ENCODE measurements at regions not wholly inside any gene's neighbourhood (a gene's known extent, or its start where the extent isn't known, plus 50 kb on each side); places are given as distances from the start of the nearest gene placed in this dataset.

DNA sequence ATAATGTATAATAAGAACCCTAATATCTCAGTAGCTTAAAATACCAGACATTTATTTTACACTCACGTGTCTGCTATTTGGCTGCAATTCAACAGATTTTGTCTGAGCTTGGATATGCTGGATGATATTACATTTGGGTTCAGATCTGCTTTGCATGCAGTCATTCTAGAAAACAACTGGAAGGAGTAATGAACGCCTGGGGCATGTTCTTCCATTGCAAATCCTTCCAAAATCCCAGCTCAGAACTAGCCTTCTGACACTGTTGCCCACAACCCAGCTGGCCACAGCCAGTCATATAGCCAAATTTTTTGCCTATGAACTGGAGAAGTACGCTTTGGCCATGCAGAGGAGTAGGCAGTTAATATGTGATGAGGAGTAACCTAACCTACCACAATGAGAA is 597.8 kb upstream of the VRK2 start:
- Histone ChIP-seq H3K27me3 (ENCODE audit: low read length) (no peaks in the 10 kb centered on the region), H3K4me2 (ENCODE audit: low read depth, low read length, poor library complexity, severe bottlenecking) (no peak overlapping the region)
- TF ChIP-seq CTCF (IDR thresholded peaks at IDR 0.05; ENCODE audit: insufficient read depth, low read length, poor library complexity, severe bottlenecking) (no peak), EZH2phosphoT487 (conservative IDR thresholded peaks at IDR 0.05; ENCODE audit: low read length) (no peak)

GRCh38 chr2:57450170-57450569 is 596.4 kb upstream of the VRK2 start:
- Histone ChIP-seq H3K27me3 (ENCODE audit: low read length) (no peaks in the 10 kb centered on the region), H2AFZ (ENCODE audit: low read depth, low read length, severe bottlenecking) (no peak overlapping the region), H3K79me2 (ENCODE audit: insufficient read depth, low read length) (no peaks in the 10 kb centered on the region), H3K4me2 (ENCODE audit: low read depth, low read length, poor library complexity, severe bottlenecking) (no peak overlapping the region), H3K36me3 (ENCODE audit: low read length) (no peaks in the 10 kb centered on the region), H3K4me3 (ENCODE audit: insufficient read depth, low read length, poor library complexity, severe bottlenecking) (no peak overlapping the region), H3K27ac (ENCODE audit: low read depth, low read length) (no peak overlapping the region), H3K9me2 (replicated peaks; ENCODE audit: insufficient read depth, low read length) (no peaks in the 10 kb centered on the region), H3K9ac (ENCODE audit: low read length) (no peak overlapping the region), H4K20me1 (ENCODE audit: low read depth, low read length) (no peaks in the 10 kb centered on the region), H3F3A (ENCODE audit: insufficient read depth) (no peaks in the 10 kb centered on the region), H3K9me3 (ENCODE audit: insufficient read depth, low read length) (no peaks in the 10 kb centered on the region)
- TF ChIP-seq CTCF (IDR thresholded peaks at IDR 0.05; ENCODE audit: insufficient read depth, low read length, poor library complexity, severe bottlenecking): no peak
- no peak for TF ChIP-seq EZH2phosphoT487 (conservative IDR thresholded peaks at IDR 0.05; ENCODE audit: low read length)

More for the DNA sequence above, 597.8 kb upstream of the VRK2 start:
- Histone ChIP-seq H3F3A (ENCODE audit: insufficient read depth) (no peaks in the 10 kb centered on the region), H2AFZ (ENCODE audit: low read depth, low read length, severe bottlenecking) (no peak overlapping the region), H3K4me3 (ENCODE audit: insufficient read depth, low read length, poor library complexity, severe bottlenecking) (no peak overlapping the region), H3K9me2 (replicated peaks; ENCODE audit: insufficient read depth, low read length) (no peaks in the 10 kb centered on the region), H3K36me3 (ENCODE audit: low read length) (no peaks in the 10 kb centered on the region), H3K27ac (ENCODE audit: low read depth, low read length) (no peak overlapping the region), H3K9me3 (ENCODE audit: insufficient read depth, low read length) (no peaks in the 10 kb centered on the region), H4K20me1 (ENCODE audit: low read depth, low read length) (no peaks in the 10 kb centered on the region), H3K79me2 (ENCODE audit: insufficient read depth, low read length) (no peaks in the 10 kb centered on the region), H3K9ac (ENCODE audit: low read length) (no peak overlapping the region)

DNA sequence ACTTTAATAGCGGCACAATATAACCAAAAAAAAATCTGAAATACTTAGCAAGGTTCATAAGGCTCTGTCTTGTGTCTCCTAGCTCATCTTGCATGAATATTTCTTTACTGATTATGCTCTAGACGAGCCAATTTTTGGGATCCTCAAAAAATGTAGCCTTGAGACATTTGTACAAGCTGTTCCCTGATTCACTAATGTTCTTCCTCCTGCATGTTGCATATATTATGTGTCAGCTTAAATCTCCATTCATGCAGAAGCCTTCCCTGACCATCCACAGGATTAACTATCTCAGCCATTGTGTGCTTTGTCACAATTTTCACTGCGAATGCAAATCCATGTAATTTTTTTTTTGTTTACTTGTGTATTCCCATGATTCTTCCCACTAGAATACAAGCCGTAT is 594.0 kb upstream of the VRK2 start:
- H3K27me3 ChIP-seq (ENCODE audit: low read length): no peaks in the 10 kb centered on the region
- no peak for TF ChIP-seq CTCF (IDR thresholded peaks at IDR 0.05; ENCODE audit: insufficient read depth, low read length, poor library complexity, severe bottlenecking)
- H3K9me3 ChIP-seq (ENCODE audit: insufficient read depth, low read length): no peaks in the 10 kb centered on the region
- no peak overlapping the region for H2AFZ ChIP-seq (ENCODE audit: low read depth, low read length, severe bottlenecking)
- H3K9me2 ChIP-seq (replicated peaks; ENCODE audit: insufficient read depth, low read length): no peaks in the 10 kb centered on the region
- H3F3A ChIP-seq (ENCODE audit: insufficient read depth): no peaks in the 10 kb centered on the region
- no peak overlapping the region for H3K4me2 ChIP-seq (ENCODE audit: low read depth, low read length, poor library complexity, severe bottlenecking)
- no peak overlapping the region for H3K27ac ChIP-seq (ENCODE audit: low read depth, low read length)
- no peak overlapping the region for H3K4me3 ChIP-seq (ENCODE audit: insufficient read depth, low read length, poor library complexity, severe bottlenecking)
- H3K36me3 ChIP-seq (ENCODE audit: low read length): no peaks in the 10 kb centered on the region
- no peaks in the 10 kb centered on the region for H4K20me1 ChIP-seq (ENCODE audit: low read depth, low read length)
- no peak overlapping the region for H3K9ac ChIP-seq (ENCODE audit: low read length)
- H3K79me2 ChIP-seq (ENCODE audit: insufficient read depth, low read length): no peaks in the 10 kb centered on the region

GRCh38 chr2:57453945-57454344 is 592.7 kb upstream of the VRK2 start:
- Histone ChIP-seq H3K27me3 (ENCODE audit: low read length) (no peaks in the 10 kb centered on the region), H3K27ac (ENCODE audit: low read depth, low read length) (no peak overlapping the region), H3K4me3 (ENCODE audit: insufficient read depth, low read length, poor library complexity, severe bottlenecking) (no peak overlapping the region), H3K36me3 (ENCODE audit: low read length) (no peaks in the 10 kb centered on the region), H4K20me1 (ENCODE audit: low read depth, low read length) (no peaks in the 10 kb centered on the region), H3K9me3 (ENCODE audit: insufficient read depth, low read length) (no peaks in the 10 kb centered on the region), H3K79me2 (ENCODE audit: insufficient read depth, low read length) (no peaks in the 10 kb centered on the region), H2AFZ (ENCODE audit: low read depth, low read length, severe bottlenecking) (no peak overlapping the region), H3K9me2 (replicated peaks; ENCODE audit: insufficient read depth, low read length) (no peaks in the 10 kb centered on the region), H3K4me2 (ENCODE audit: low read depth, low read length, poor library complexity, severe bottlenecking) (no peak overlapping the region), H3F3A (ENCODE audit: insufficient read depth) (no peaks in the 10 kb centered on the region), H3K9ac (ENCODE audit: low read length) (no peak overlapping the region)
- TF ChIP-seq CTCF (IDR thresholded peaks at IDR 0.05; ENCODE audit: insufficient read depth, low read length, poor library complexity, severe bottlenecking): no peak
- no peak for TF ChIP-seq EZH2phosphoT487 (conservative IDR thresholded peaks at IDR 0.05; ENCODE audit: low read length)

All from SU-DHL-6 (cell line).